ENCODE measurements at regions not wholly inside any gene's neighbourhood (a gene's known extent, or its start where the extent isn't known, plus 50 kb on each side); places are given as distances from the start of the nearest gene placed in this dataset.

GRCh38 chr3:107986505-107986904 lies 104.3 kb downstream of the CD47 start:
- TF ChIP-seq JUND (IDR thresholded peaks at IDR 0.05) (no peak), CHD2 (IDR thresholded peaks at IDR 0.05; ENCODE audit: low read length, partially characterized antibody) (no peak), EP300 (IDR thresholded peaks at IDR 0.05; ENCODE audit: borderline replicate concordance in 1 of 2, low read depth in 1 of 2, low read length in 1 of 2) (no peak), POLR2AphosphoS5 (IDR thresholded peaks at IDR 0.05; ENCODE audit: low read depth, low read length) (no peak), ELF1 (IDR thresholded peaks at IDR 0.05) (no peak), CTCF (IDR thresholded peaks at IDR 0.05) (no peak), YY1 (IDR thresholded peaks at IDR 0.05; ENCODE audit: low read depth) (no peak), FOXM1 (IDR thresholded peaks at IDR 0.05; ENCODE audit: low read depth) (no peak)

Data from SK-N-SH (cell line).